Renal cortex interstitium (tissue), 11 donors: ENCODE measurements at regions not wholly inside any gene's neighbourhood (a gene's known extent, or its start where the extent isn't known, plus 50 kb on each side); places are given as distances from the start of the nearest gene placed in this dataset.

Experiments
- DNase-seq, 11 donors: peaks; one replicate each; pipeline ENCODE4 v3.0.0-alpha.2; 2013; ENCODE audit warnings: low read depth in 9 of 11, low spot score in 4 of 11; ENCODE audit errors: extremely low read depth in 1 of 11

- no peak for DNase-seq
Observed at GRCh38 chr2:106041150-106041549, 153.0 kb downstream of the UXS1 start.

- DNase-seq, result no peak
Observed at GRCh38 chr2:106039634-106040315, 154.3 kb downstream of the UXS1 start.

DNA sequence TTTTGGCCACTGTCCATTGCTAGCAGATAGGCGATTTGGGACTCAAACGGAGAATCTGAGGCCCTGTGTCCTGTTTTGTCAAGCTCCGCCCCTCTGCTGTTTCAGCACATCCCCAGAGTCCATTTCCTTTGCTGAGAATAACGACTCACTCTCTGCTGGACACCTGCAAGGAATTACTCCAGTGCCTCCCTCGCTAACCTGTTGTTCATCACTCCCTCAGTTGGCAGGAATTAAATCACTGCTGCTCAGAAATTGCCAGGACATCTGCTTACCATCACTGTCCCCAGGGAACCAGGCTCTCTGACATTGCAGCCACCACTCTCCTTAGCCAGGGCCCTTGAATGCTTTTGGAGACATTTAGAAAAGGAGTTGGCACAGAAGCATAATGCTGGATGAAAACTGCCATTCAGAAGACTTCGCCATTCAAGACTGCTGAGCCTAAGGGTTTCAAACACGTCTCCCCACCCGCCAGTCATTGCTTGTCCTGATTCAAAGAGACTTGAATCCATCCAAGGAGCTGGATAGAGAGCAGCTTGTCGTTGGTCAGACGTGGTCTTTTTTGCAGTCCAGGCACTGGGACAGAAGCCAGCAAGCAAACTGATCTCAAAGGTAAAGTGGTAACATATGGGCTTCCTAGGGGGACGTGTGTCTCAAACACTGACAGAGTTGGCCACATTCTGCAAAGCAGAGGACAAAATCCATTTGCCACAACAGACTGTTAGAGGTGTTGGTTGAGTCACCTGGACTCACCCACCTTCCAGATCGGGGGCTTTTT, 155.3 kb downstream of the UXS1 start:
- DNase-seq, result no peak

GRCh38 chr2:106037932-106038331, 156.2 kb downstream of the UXS1 start:
- no peak for DNase-seq

- no peak for DNase-seq
Observed at GRCh38 chr2:106037262-106037661, 156.8 kb downstream of the UXS1 start.

DNA sequence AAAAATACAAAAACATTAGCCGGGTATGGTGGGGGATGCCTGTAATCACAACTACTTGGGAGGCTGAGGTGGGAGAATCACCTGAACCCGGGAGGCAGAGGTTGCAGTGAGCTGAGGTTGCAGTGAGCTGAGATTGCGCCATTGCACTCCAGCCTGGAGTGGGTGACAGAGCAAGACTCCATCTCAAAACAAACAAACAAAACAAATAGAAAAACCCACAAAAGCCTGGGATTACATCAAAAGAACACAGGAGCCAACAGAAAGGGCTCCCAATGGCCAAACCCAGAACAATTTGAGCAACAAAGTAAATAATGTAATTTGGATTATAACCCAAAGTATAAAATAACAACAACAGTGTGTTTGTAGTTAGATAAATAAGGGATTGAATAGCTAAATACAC, 159.8 kb downstream of the UXS1 start:
- DNase-seq, result no peak

DNA sequence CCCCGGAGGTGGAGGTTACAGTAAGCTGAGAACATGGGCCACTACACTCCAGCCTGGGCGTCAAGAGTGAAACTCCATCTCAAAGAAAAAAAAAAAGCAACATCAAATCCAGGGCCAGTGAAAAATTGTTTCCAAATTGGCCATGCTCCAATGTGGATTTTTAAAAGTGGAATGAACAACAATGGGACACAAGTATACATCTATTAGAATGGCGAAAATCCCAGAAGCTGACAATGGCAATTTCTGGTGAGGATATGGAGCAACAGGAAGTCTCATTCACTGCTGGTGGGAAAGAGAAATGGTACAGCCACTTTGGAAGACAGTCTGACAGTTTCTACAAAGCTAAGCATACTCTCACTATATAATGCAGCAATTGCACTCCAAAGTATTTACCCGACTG, 161.4 kb downstream of the UXS1 start:
- no peak for DNase-seq

GRCh38 chr2:106030287-106031268, 163.5 kb downstream of the UXS1 start:
- DNase-seq, result peak in 9 of 11 donors; percentile 29 to 72 (median 51)

DNA sequence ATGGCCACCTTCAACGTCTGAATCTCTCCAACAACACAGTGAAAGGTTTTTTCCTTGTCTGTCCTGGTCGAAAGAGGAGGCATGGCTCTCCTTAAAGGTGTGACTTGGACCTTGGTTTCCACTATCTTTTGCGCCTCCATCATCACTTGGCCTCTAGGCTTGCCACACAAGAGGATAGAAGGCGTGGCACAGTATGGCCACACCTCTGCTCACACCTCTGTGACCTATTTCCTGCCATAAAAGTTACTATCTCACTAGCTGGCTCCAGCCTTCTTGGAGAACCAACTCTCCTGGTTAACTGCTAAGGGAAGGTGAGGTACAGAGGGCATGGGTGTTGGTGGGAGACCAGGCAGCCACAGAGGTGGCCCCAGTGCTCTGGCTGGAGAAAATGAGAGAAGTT, 165.9 kb downstream of the UXS1 start:
- no peak for DNase-seq

- no peak for DNase-seq
Observed at GRCh38 chr2:106026271-106027190, 167.6 kb downstream of the UXS1 start.

DNA sequence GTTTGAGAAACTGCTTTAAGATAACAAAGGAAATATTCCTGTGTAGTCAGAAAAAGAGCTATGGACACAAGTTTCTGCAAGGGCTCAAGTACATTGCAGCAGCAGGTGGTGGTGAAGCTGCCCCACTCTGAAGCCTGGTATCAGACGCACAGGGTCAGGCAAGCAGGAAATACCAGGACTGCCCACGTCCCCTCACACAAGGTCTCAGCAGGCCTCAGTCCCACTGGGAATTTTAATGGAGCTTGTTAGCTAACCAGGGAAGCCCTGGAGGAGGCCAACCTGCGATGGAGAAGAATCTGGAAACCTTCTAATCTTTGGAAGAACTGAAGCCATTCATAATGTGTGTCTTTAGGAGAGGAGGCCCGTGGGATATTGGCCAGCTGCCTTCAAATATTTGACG, 168.3 kb downstream of the UXS1 start:
- DNase-seq, result no peak

DNA sequence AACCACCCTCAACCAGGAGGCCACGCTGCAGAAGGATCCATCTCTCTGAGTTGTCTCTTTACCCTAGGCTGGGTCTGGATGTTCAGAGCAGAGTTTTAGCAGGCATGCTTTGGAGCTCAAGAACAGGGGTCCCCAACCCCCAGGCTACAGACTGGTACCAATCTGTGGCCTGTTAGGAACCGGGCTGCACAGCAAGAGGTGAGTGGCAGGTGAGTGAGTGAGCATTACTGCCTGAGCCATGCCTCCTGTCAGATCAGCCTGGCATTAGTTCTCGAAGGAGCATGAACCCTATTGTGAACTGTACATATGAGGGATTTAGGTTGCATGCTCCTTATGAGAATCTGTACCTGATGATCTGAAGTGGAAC, 172.5 kb downstream of the UXS1 start:
- no peak for DNase-seq

GRCh38 chr2:106020821-106021661, 173.1 kb downstream of the UXS1 start:
- peak in 2 of 11 donors; percentile 39 to 52 for DNase-seq

DNA sequence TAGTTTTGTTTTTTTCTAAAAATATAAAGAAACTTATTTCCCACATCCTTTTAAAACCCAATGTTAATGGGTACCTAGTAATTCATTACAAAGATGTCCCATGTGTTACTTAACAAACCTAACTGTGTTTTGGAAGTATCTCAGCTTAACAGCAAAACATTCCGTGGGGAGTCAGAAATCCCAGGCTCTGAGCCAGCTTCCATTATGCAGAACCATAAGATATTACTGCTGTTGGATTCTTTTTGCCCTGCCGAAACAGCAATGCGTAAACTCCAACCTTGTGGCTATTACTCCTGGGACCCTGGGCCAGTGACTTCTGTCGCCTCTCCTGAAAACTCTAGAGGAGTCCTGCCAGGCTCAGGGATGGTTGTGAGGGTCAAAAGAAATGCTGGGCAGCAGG, 174.1 kb downstream of the UXS1 start:
- peak in 4 of 11 donors; percentile 27 to 32 (median 29) for DNase-seq

DNA sequence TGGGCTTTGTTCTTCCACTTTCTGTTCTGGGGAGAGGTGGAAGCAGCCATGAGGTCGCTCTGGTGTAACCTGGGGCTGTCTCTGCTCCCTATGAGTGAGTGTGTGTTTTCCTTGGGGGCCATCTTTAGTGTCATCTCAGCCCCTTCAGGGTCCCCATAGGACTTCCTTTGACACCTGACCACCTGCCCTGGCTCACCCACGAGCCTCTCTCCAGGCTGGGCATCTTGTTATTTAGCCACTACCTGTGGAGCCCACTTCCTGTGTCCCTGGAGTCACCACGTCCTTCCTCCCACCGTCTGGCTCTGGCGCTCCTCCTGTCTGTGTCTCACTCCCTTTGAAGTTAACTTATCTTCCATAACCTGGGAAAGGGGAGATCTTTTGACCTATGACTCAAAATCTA, 176.0 kb downstream of the UXS1 start:
- no peak for DNase-seq

GRCh38 chr2:106012591-106013347, 181.3 kb downstream of the UXS1 start:
- no peak for DNase-seq

GRCh38 chr2:106012001-106012590, 182.0 kb downstream of the UXS1 start:
- no peak for DNase-seq
